Loucy (cell line): ENCODE measurements at regions not wholly inside any gene's neighbourhood (a gene's known extent, or its start where the extent isn't known, plus 50 kb on each side); places are given as distances from the start of the nearest gene placed in this dataset.

Source experiments
- H2AFZ ChIP-seq: fragments of 200-600 bp; sonication (generic); 2 replicates; pipeline ENCODE4 v1.6.0; 2016; ENCODE audit warnings: antibody characterized with exemption, mild to moderate bottlenecking, low read length, moderate library complexity
- H3F3A ChIP-seq: fragments of 200-600 bp; 2 replicates; pipeline ENCODE4 v1.6.0; 2016; ENCODE audit warnings: antibody characterized with exemption, low read depth, mild to moderate bottlenecking
- H3K27me3 ChIP-seq: fragments of 200-600 bp; sonication (generic); 2 replicates; pipeline ENCODE4 v1.6.1; 2014; ENCODE audit warnings: low read length, mild to moderate bottlenecking; ENCODE audit not compliant: insufficient read depth, poor library complexity, severe bottlenecking
- H3K36me3 ChIP-seq: fragments of 200-600 bp; sonication (generic); 2 replicates; pipeline ENCODE4 v1.6.1; 2016; ENCODE audit warnings: low read length; ENCODE audit not compliant: insufficient read depth
- H3K4me1 ChIP-seq: fragments of 200-600 bp; sonication (generic); 2 replicates; pipeline ENCODE4 v1.5.1; 2014; ENCODE audit warnings: low read length, mild to moderate bottlenecking; ENCODE audit not compliant: insufficient read depth, poor library complexity, severe bottlenecking
- H3K4me2 ChIP-seq: fragments of 200-600 bp; sonication (generic); 2 replicates; pipeline ENCODE4 v1.6.0; 2014; ENCODE audit warnings: antibody characterized with exemption, low read length, low read depth, mild to moderate bottlenecking; ENCODE audit not compliant: poor library complexity, severe bottlenecking
- H3K4me3 ChIP-seq: fragments of 200-600 bp; sonication (generic); 2 replicates; pipeline ENCODE4 v1.5.1; 2014; ENCODE audit warnings: low read length, mild to moderate bottlenecking, mixed read lengths; ENCODE audit not compliant: poor library complexity, severe bottlenecking
- H3K79me2 ChIP-seq: fragments of 200-600 bp; sonication (generic); 2 replicates; pipeline ENCODE4 v1.6.1; 2014; ENCODE audit warnings: low read length; ENCODE audit not compliant: insufficient read depth
- H3K9ac ChIP-seq: fragments of 200-600 bp; sonication (generic); 2 replicates; pipeline ENCODE4 v1.6.0; 2014; ENCODE audit warnings: mild to moderate bottlenecking, low read depth, low read length, moderate library complexity; ENCODE audit not compliant: poor library complexity, severe bottlenecking
- H3K9me2 ChIP-seq: fragments of 200-600 bp; sonication (generic); replicated peaks from 2 replicates; pipeline ENCODE4 v1.6.1; 2016; ENCODE audit warnings: low read depth, low read length, mixed read lengths
- H3K9me3 ChIP-seq: fragments of 200-600 bp; sonication (generic); 2 replicates; pipeline ENCODE4 v1.6.1; 2014; ENCODE audit warnings: mild to moderate bottlenecking, antibody characterized with exemption, low read length, low read depth; ENCODE audit not compliant: insufficient read depth
- H4K20me1 ChIP-seq: fragments of 200-600 bp; sonication (generic); 2 replicates; pipeline ENCODE4 v1.6.0; 2014; ENCODE audit warnings: antibody characterized with exemption, low read length, mild to moderate bottlenecking; ENCODE audit not compliant: insufficient read depth, poor library complexity, severe bottlenecking
- CTCF ChIP-seq: fragments of 200-600 bp; sonication (generic); conservative IDR thresholded peaks from 2 replicates; pipeline ENCODE4 v1.5.1; 2014; ENCODE audit warnings: mild to moderate bottlenecking, antibody characterized with exemption, low read length
- EZH2phosphoT487 ChIP-seq: fragments of 200-600 bp; IDR thresholded peaks from 2 replicates; pipeline ENCODE4 v1.6.1; 2018; ENCODE audit warnings: antibody characterized with exemption, mild to moderate bottlenecking, moderate library complexity, borderline replicate concordance

DNA sequence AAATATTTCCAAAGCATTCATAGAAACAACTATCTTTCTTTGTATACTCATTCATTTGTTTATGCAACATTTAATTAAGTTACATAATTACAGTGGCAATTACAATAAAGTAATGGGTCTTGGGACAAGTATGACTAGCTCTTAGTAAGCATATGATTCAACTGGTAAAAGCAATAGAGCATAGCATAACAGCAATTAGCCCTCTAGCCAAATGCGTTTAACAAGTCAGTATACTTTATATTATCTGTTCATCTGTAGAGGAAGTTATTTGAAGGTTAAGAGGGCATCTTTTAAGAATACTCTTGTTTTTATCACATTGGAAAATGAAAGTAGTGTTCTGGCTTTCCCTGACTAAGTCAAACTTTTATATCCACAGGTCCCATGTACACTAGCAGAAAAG lies 198.1 kb upstream of the UGT8 start:
- no peaks in the 10 kb centered on the region for H3K9me3 ChIP-seq
- peaks cover 6% of the 10 kb centered on the region for H3K27me3 ChIP-seq
- H3F3A ChIP-seq: no peaks in the 10 kb centered on the region
- H3K4me1 ChIP-seq: peaks cover 30% of the 10 kb centered on the region
- no peaks in the 10 kb centered on the region for H3K79me2 ChIP-seq
- peak overlapping the region; percentile 4 for H3K4me2 ChIP-seq
- no peaks in the 10 kb centered on the region for H3K36me3 ChIP-seq
- TF ChIP-seq EZH2phosphoT487: no peak
- H3K9me2 ChIP-seq: no peaks in the 10 kb centered on the region
- no peak overlapping the region for H3K4me3 ChIP-seq
- H4K20me1 ChIP-seq: no peaks in the 10 kb centered on the region
- H3K9ac ChIP-seq: no peak overlapping the region
- no peak overlapping the region for H2AFZ ChIP-seq

DNA sequence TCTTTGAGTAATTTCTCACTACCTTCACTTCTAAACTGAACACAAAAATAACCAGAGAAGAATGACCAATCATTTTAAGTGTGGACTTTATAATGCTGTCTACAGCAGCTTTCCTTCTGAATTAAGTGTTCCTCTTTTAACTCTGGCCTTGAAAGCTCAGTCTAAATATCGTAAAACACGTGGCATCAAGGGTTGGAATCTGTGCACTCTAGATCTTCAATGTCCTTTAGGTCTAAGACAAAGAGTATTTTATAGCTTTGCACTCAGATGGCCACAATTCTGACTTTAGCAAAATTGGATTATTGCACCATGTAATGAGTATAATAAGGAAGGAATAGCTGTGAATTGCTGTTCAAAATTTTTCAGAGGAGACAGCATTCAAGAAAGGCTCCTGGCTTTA lies 197.1 kb upstream of the UGT8 start:
- Histone ChIP-seq H4K20me1 (no peaks in the 10 kb centered on the region), H3K4me3 (no peak overlapping the region), H3K79me2 (no peaks in the 10 kb centered on the region), H3K9me3 (no peaks in the 10 kb centered on the region), H3K36me3 (no peaks in the 10 kb centered on the region), H3K27me3 (no peaks in the 10 kb centered on the region), H3K9ac (no peak overlapping the region), H3F3A (no peaks in the 10 kb centered on the region), H3K4me1 (peaks cover 26% of the 10 kb centered on the region), H2AFZ (no peak overlapping the region), H3K9me2 (no peaks in the 10 kb centered on the region), H3K4me2 (no peak overlapping the region)
- TF ChIP-seq CTCF: no peak
- no peak for TF ChIP-seq EZH2phosphoT487

DNA sequence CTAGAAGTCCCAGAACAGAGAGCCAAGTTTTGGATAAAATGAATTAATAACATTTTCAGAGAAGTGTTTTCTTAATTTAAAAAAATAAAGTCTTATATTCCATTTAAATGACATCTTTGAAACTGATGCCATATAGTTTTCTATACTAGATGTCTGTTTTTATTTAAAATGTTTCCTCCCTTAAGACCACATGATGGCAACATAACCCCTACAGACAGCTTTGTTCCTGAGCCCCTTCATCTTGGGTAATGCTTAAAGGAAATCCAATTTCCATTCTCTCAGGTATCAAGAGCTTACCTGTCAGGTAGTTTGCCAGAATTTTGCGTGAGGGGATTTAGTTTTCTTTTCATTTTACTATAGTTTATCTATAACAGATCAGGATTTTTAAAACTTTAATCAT lies 181.4 kb upstream of the UGT8 start:
- Histone ChIP-seq H2AFZ (no peak overlapping the region), H3K9me2 (no peaks in the 10 kb centered on the region), H3K9ac (no peak overlapping the region), H3K27me3 (no peaks in the 10 kb centered on the region), H3K9me3 (no peaks in the 10 kb centered on the region), H3K4me1 (no peaks in the 10 kb centered on the region), H3F3A (no peaks in the 10 kb centered on the region), H3K79me2 (no peaks in the 10 kb centered on the region), H4K20me1 (no peaks in the 10 kb centered on the region), H3K4me2 (no peak overlapping the region), H3K4me3 (no peak overlapping the region), H3K36me3 (no peaks in the 10 kb centered on the region)
- TF ChIP-seq CTCF (peak; percentile 37; the same call in 1 of the 2 replicates), EZH2phosphoT487 (no peak)

GRCh38 chr4:114420069-114420468 lies 178.5 kb upstream of the UGT8 start:
- Histone ChIP-seq H3K9ac (no peak overlapping the region), H3K4me2 (no peak overlapping the region)

More at GRCh38 chr4:114420069-114420468, 178.5 kb upstream of the UGT8 start:
- Histone ChIP-seq H3K27me3 (no peaks in the 10 kb centered on the region), H3K4me3 (no peak overlapping the region), H3K79me2 (no peaks in the 10 kb centered on the region), H3K9me2 (no peaks in the 10 kb centered on the region), H2AFZ (no peak overlapping the region), H3K4me1 (no peaks in the 10 kb centered on the region), H3K36me3 (no peaks in the 10 kb centered on the region), H4K20me1 (no peaks in the 10 kb centered on the region), H3F3A (no peaks in the 10 kb centered on the region), H3K9me3 (no peaks in the 10 kb centered on the region)
- TF ChIP-seq EZH2phosphoT487 (no peak), CTCF (no peak)
